Stimulated activated CD8-positive, alpha-beta memory T cell treated with anti-CD3 and anti-CD28 coated beads, Interleukin-12 subunit alpha, Interleukin-12 subunit beta, amount 100 ng/mL, for 4 hours (primary cell): ENCODE measurements at regions not wholly inside any gene's neighbourhood (a gene's known extent, or its start where the extent isn't known, plus 50 kb on each side); places are given as distances from the start of the nearest gene placed in this dataset.

Source experiments
- DNase-seq: peaks from one replicate; pipeline ENCODE4 v3.0.0-alpha.2; 2020; ENCODE audit warnings: low read depth

DNA sequence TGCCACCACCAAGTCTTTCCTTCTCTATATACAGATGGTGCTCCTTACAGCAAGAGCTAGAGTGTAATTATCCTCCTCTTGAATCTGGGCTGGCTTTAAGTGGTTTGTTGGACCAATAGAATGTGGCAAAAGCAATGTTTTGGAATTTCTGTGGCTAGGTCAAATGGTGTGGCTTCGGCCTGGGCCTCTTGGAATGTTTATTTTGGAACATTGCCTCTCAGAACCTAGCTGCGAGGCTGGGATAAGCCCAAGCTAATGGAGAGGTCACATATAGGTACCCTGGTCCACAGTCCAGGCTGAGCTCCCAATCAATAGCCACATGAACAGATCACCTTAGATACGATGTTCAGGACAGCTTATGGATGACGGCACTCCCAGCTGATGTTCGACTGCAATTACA lies 556.7 kb downstream of the TYW1 start:
- no peak for DNase-seq

DNA sequence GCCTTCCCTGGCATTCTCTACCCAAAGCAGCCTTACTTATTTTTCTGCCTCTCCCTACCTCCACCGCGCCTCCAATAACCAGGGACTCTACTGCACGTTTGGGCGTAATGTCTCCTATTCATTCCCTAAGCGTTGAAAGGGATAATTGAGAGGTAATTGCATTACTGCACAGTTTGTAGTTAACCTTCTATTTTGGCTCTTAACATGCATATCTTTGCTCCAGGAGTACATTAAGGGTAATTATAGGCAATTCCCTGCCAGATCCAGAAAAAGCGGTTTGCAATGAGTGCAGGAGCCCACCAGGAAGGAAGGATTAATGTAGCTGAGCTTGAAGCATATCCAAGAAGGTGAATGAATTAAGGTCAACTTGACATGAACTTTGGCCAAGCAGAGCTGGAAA lies 558.4 kb downstream of the TYW1 start:
- DNase-seq: no peak

DNA sequence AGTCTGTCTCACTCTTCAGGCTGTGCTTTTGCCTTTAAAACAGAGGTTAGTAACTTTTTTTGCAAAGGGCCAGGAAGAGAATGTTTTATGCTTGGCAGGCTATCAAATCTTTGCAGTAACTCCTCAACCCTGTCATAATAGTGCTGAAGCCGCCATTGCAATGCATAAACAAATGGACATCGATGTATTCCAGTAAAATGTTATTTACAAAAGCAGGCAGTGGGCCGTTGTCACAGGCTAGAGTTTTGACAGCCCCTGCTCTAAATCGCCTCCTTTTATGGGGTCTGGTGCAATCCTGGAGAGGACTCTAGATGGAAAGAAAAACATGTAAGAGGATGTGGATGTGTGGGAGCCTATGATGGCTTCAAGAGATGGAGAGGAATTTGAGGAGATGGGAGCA lies 568.3 kb downstream of the TYW1 start:
- no peak for DNase-seq

DNA sequence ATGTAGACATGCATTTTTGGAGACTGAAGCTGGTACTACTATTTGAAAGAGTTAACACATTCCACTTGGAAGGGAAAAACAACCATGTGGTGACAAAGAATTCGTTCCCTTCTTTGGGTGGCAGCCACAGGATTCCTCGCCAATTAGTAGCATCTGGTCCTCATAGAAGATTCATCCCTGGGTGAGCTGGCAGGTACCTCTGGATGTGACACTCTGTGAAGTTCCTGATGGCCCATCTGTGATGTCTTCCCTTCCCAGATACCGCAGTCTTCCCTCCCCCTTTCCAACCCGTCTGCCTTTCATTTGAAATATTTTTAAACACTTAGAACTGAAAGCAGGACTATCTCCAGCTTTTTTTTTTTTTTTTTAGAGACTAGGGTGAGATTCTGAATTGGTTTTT lies 569.5 kb downstream of the TYW1 start:
- DNase-seq: no peak

DNA sequence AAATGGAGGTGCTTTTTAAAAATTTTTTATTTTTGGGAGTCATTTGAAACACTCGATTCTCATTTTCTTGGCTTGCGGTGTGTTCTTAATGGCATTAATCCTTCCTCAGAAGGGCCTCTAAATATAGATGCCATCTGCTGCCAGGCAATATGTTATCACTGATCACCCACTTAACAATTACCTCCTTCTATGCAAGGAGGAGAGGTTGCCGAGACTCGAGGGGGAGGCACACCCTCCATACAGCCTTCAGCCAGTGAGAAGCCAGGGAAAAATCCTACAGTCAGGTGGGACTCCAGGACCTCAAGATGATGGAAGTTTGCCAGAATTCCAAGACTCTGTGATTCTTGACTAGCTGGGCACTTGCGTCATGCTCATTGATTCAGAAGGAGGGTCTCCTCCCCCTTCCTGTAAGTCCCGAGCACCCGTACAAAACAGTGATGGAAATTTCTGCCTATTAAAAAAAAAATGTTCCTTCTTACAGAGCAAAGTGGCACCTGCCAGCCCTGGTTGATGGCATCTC lies 574.5 kb downstream of the TYW1 start:
- no peak for DNase-seq

DNA sequence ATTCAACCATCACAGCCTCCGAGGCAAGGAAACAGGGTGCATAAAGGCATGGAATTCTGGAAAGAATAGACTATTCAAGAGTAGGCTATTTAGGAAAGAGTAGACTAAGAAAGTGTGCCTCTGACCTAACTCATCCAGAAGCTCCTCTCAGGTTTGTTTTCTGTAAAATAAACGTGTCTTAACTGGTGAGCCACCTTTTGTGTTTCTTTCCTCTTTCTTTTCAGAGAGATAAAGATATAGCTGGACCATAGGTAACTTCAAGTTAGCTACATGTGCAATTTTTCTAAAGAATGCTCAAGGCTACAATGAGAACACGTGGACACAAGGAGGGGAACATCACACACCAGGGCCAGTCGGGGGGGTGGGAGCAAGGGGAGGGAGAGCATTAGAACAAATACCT lies 577.0 kb downstream of the TYW1 start:
- DNase-seq: no peak

DNA sequence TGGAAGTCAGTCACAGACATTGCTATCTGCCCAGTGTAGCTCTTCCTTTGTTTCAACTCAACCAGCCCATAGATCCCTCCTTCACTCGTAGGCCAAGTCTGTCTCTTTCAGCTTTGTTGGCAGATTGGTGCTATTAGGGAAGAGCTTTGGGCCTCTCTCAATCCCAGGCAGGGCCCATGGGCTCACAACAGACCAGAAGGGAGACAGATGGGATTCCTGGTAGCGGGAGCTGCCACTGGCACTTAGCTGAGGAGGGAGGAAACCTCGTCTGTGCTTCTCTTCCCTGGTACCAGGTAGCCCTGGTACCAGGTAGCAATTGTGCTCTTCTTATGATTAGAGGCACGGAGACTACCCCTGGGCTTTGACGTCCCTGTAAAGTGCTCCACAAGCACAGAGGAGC lies 592.0 kb downstream of the TYW1 start:
- no peak for DNase-seq

DNA sequence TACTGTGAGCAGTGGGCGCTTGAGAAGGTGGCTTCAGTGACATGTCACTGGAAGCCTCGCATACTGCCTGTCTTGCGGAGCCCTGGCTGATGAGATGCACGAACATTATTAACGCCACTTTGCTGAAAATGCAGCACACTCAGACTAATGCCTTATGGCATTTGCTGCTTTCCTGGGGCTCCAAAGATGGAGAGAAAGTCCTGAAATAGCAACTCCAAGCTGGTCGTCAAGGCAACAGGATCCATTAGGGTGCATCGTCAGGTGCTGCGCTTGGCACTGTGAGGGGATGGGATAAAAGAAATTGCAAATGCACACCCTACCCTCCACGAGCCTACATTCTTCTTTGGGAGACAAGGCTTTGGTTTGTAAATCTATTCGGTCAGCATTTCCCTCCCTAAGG lies 592.5 kb downstream of the TYW1 start:
- no peak for DNase-seq

DNA sequence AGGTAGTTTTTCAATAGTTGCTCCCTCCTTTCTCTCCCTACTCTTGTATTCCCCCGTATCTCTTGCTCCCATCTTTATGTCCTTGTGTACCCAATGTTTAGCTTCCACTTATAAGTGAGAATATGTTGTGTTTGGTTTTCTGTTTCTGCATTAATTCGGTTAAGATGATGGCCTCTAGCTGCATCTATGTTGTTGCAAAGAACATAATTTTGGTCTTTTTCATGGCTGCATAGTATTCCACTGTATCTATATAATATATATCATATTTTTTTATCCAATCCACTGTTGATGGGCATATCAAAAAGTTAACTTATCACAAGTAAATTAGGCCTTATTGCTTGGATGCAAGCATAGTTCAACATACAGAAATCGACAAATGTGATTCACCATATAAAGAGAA lies 594.0 kb downstream of the TYW1 start:
- DNase-seq: no peak

DNA sequence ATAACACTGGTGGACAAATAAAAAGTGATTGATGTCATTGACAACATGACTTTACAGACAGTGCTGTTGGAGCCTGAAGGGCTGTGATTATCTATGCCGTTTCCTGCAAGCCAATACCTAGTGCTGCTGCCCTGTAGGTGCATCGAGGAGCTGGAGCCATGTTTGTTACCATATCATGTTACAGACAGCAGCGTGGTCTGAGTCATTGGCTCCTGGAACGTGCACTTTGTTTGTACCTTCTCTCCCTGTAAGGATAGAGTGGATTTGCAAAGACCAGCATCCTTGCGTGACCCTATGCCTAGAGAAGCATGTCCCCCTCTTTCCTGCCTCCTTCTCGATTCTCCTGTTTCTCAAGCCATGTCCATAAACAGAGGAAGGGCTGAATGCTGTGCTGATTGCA lies 597.2 kb downstream of the TYW1 start:
- DNase-seq: no peak

DNA sequence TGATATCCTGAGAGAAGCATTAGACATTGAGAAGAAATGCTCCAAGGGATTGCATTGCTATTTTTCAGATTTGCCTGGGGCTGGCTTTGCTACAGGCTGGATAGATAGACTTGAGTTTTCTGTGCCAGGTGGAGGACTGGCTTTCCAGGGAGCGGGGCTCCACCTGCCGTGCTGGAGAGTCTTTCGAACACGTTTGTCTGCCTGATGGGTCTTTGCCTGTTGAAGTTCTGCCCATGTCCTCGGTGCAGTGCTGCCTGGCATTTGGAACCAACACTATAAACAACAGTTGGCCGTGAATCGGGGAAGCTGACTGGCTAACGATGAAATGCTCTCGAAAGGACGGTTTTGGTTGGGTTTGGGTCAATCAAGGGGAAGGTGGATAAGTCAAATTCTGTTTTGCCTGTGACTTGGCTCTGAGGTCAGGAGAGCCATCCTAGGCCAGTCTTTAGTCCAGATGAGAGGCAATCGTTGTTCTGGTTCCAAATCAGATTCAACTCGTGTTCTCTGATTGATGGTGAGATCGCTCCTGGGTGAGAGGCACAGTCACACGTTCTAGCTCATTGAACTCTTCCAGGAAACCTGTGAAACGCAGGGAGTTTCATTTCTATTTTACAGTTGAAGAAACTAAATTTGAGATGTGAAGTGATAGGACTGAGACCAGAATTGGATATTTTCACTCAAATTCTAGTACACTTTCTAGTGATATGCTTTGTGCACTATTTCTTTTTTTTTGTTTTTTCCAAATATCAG lies 599.0 kb downstream of the TYW1 start:
- no peak for DNase-seq

DNA sequence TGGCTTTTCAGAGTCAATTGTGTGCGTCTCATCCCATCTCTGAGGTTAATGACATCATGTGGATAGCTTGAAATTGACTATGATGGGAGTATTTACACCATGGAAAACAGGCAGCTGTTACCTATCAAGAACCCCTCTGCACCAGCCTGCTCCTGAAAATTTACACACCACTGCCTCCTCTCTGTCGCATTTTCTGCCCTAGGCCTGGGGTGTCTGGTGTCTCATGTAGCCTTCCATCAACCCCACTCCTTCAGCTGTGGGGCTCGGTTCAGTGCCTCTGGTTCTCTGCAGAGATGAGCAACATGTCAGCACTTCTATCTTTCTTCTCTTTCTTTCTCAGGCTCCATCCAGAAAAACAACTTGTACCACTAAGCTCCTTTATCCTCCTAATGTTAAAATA lies 600.5 kb downstream of the TYW1 start:
- no peak for DNase-seq

DNA sequence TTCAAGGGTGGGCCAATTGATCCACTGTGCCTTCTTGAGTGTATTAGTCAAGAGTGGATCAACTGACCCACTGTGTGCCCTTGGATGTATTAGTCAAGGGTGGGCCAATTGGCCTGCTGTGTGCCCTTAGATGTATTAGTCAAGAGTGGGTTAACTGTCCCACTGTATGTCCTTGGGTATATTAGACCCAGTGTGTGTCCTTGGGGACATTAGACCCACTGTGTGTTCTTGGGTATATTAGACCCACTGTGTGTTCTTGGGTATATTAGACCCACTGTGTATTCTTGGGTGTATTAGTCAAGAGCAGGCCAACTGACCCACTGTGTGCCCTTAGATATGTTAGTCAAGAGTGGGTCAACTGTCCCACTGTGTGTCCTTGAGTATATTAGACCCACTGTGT lies 601.8 kb downstream of the TYW1 start:
- DNase-seq: no peak

DNA sequence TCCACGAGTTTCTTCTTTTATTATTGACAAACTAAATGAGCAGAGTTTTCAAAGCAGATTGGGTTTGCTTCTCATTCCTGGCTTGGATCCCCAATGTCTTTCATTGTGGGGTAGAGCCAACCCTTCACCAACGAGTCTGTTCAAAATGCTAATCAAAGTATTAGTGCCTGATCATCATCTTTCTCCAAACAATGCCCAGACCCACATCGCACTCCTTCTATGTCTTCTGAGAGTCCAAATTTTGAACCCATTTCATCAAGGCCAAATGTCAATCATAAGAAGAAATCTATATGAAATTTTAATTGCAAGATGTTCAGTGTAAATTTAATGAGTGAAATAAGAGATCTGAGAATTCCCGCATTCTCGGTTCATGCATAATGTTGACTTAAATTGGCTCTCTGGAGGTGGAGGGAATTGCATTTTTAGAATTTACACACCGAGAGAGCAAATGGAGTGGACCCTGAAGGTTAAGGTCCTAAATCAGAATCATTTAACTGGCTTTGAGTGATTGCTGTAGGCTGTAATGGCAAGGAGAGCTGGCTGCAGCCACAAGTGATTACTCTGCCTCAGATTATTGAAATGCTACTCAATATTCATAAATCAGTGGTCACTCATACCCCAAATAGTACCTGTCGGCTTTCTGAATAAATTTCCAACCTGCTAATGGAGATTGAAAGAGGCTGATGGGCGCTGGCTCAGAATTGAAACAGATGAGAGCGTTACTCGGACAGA lies 602.9 kb downstream of the TYW1 start:
- DNase-seq: no peak

DNA sequence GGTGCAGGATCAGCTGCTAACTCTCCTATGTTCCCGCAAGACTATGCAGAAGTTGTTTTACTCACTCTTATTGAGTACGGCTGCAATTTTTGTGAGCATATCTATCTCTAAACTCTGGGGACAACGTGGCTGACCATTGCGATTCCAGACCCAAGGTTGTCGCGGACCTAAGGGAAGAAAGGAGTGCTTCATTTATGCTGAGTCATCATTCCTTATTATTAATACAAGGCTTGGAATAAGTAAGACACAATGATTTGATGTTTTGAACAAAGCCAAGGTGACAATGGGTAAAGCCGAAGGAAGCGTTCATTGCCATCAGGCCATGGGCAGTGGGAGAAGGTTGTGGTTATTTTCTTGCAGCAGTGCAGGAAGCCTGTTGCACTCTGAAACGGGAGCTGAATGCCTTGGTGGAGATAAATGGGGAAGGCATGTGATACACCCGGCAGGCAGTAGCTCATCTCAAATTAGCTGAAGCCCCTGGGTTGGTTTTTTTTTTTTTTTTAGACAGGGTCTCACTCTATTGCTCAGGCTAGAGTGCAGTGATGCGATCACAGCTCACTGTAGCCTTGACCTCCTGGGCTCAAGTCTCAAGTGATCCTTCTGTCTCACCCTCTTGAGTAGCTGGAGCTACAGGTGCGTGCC lies 605.7 kb downstream of the TYW1 start:
- no peak for DNase-seq

DNA sequence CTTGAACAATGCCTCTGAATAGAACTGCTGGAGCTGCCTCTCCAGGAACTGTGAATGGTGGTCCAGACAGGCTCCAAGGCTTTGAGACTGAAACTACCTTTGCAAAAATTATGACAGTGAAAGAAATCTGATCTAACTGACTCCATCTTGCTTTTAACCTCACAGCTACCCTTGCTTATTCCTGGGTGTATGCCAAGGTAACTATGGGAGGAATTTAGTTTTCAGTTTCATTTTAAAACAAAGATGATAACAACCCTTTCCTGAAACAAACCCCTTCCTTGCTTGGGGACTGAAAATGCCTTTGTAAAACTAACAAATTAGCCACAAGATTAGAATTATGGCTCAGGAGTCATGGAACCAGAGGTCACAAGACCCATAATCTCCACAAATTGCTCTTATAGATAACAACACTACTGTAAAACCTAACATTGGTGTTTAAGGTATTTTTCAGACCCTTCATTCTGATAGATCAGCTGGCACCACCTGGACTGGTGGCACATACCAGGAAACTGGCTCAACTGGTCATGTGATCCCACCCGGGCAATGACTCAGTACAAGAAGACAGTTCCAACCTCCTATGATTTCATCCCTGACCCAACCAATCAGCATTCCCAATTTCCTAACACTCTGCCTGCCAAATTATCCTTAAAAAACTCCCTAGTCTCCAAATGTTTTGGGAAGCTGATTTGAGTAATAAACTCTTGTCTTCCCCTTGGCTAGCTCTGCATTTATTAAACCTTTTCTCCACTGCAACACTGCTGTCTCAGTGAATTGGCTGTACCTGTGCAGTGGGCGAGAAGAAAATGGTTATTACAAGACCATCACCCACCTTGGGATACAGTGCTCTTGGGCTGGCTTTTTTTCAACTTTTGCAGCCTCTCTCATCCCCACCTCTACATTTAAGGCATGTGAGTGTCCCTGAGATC lies 608.1 kb downstream of the TYW1 start:
- DNase-seq: no peak

DNA sequence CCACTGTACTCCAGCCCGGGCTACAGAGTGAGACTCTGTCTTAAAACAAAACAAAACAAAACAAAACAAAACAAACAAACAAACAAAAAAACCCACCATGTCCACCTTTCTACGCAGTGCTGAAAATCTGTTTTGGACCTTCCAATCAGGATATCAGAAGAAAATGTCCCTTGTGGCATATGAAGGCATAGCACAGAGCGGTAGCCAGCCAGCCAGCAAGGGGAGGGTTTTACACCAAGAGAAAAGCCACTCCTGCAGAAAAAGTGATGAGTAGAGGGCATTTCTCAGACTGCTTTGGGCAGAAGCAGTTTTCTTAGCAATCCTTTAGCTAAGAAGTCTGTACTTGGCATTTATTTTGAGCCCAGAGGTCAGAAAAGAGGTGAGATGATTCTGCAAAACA lies 612.2 kb downstream of the TYW1 start:
- DNase-seq: no peak

DNA sequence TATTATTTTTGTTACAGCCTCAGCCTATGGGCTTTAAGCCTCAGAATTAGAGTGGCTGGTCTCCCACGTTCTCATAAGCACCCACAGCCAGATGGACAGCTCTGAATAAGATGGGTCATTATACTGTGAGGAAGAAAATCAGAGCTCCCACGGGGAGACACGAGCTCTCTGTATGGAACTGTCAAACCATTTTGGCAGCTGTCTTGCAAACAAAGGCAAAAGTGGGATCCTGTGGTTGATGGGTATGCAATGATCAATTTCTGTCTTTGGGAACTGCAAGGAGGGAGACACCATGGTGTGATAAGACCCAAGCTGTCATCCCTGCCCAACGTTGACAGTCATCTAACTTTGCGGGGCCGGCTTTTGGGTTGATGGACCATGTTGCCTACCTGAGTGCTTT lies 614.3 kb downstream of the TYW1 start:
- no peak for DNase-seq

DNA sequence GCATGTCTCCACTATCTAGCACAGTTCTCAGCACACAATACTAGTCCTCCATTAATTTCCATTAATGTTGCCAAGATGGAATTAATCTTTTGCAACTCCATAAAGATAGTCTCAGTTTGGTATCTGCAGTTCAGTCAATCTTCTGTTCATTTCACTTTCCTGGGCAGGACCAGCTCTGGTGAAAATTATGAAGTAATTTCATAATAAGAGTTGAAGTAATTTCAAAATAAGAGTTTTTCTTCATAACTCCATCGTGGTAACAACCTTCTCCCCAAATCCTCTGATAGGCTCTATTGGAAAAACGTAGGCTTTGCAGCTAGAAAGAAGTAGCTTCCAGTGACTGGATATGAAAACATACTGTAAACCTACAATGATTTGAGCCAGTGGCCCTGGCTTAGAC lies 618.2 kb downstream of the TYW1 start:
- DNase-seq: no peak

DNA sequence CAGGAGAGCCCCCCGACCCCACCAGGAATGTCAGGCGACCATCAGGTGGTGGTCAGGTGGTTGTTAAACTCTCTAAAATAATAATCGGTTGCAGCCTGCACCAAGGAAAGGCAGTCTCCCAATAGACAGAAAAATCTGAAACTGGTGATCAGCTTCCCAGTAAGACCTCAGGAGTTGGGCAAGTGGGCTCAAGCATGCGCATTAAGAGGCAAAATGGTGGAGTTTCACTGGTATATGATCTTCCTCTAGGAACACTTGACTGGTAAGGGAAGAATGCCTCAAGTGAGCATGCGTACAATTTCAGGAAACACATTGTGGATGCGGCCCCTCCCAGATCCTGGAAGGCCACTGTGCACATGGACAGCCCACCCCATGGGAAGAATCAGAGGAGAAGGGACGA lies 619.9 kb downstream of the TYW1 start:
- DNase-seq: no peak

DNA sequence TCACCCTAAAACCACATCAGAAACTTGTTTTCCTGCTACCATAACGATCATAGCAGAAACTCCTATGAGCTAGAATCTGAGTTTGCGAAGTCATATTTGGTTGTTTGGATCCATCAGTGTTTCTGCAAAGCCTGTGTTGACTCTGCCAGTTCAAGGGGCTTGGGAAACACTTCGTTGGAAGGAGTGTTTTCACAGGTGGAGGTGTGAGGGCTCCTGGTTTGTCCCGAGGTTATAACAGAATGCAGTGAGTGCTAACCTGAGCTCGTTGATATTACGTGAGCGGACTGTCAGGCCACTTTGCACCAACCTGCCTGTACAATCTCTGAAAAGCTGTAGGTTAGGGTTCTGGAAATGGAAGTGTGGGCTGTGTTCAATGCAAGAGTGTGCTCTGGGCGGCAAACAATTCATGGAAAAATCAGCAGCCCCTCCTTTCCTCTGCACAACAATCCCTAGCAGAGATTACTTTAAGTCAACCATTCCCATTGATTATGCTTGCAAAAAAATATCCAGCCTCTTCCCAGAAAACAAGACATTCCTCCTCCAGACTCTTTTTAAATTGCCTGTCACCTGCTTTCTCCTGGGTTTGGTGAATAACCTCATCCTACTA lies 622.0 kb downstream of the TYW1 start:
- DNase-seq: no peak

DNA sequence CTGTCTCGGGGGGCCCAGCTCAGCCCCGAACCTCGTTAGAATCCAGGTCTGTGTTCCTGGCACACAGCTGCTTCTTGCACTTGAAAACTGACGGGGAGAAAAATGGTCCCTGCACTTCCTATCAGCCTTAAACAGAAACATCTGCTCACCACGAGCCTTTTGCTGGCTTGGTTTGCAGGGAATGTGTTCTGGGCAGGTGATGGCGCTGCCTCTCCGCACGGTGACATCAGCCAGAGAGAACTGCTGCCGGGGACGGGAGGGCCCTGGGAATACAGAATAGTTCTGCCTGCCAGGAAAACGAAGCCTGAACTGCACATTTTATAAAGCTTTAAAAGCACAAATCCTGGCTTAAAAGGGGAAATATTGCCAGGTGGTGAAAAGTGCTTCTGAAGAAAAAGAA lies 622.5 kb downstream of the TYW1 start:
- DNase-seq: no peak
